ENCODE measurements at regions not wholly inside any gene's neighbourhood (a gene's known extent, or its start where the extent isn't known, plus 50 kb on each side); places are given as distances from the start of the nearest gene placed in this dataset.

DNA sequence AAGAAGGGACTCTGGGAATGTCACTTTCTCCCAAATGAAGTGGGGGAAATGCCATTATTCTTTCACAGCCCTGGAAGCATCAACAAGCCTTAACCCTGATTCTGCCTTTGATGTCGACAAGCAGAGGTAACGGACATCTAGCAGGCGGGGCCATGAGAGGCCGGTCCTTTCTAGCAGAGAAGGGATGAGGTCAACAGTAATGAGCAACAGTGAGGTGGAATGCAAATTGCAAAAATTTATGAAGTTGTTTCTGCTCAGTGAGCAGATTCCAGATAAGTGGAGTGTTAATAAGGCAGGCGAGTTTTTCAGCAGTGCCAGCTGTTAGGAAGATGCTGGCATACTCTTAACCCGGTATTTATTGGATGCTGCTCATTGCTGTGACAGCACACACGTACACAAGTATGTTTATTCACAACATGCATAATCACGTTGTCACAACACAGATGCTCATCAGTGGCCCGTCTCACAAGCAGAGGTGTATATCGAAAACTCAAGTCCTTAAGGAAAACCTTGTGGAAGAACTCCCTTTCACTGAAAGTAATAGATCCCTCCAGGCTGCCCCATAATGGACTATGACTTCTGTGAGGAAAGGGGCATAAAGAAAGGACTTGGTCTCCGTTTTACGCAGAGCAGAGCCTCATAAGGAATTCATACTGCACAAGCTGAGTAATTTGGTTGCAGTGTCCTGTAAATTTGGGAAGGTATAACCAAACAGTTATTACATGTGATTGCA, 329.0 kb downstream of the IGSF11 start:
- H3K36me3 ChIP-seq = no peaks in the 10 kb centered on the region
- no peak for DNase-seq
- TF ChIP-seq POLR2AphosphoS5 (IDR thresholded peaks at IDR 0.05) (no peak), POLR2A (IDR thresholded peaks at IDR 0.05) (no peak)
- TF ChIP-seq, protein P1, sequence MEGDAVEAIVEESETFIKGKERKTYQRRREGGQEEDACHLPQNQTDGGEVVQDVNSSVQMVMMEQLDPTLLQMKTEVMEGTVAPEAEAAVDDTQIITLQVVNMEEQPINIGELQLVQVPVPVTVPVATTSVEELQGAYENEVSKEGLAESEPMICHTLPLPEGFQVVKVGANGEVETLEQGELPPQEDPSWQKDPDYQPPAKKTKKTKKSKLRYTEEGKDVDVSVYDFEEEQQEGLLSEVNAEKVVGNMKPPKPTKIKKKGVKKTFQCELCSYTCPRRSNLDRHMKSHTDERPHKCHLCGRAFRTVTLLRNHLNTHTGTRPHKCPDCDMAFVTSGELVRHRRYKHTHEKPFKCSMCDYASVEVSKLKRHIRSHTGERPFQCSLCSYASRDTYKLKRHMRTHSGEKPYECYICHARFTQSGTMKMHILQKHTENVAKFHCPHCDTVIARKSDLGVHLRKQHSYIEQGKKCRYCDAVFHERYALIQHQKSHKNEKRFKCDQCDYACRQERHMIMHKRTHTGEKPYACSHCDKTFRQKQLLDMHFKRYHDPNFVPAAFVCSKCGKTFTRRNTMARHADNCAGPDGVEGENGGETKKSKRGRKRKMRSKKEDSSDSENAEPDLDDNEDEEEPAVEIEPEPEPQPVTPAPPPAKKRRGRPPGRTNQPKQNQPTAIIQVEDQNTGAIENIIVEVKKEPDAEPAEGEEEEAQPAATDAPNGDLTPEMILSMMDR (IDR thresholded peaks at IDR 0.05 in 8 of 11, conservative IDR thresholded peaks at IDR 0.05 in 3 of 11) = no peak
- intact Hi-C loops (cut with DNase I; ENCODE audit: low total_unique reads) = no loop called here
- no peak overlapping the region for H3K27ac ChIP-seq
- H3K9me3 ChIP-seq = no peaks in the 10 kb centered on the region
- H3K4me3 ChIP-seq = no peak overlapping the region
- H3K27me3 ChIP-seq (replicated peaks in 1 of 7) = no peaks in the 10 kb centered on the region
- WGBS, 5 donors = 72 to 80% (median 76%) methylated on average over 12 of the region's 12 CpGs
- H3K4me1 ChIP-seq = no peaks in the 10 kb centered on the region

- no peaks in the 10 kb centered on the region for H3K27me3 ChIP-seq (replicated peaks in 1 of 7)
- no peak overlapping the region for H3K4me3 ChIP-seq
- no peaks in the 10 kb centered on the region for H3K36me3 ChIP-seq
- DNase-seq = no peak
- no peak overlapping the region for H3K27ac ChIP-seq
- no peaks in the 10 kb centered on the region for H3K4me1 ChIP-seq
- TF ChIP-seq POLR2AphosphoS5 (IDR thresholded peaks at IDR 0.05) = no peak
- TF ChIP-seq, protein P1 (IDR thresholded peaks at IDR 0.05 in 8 of 11, conservative IDR thresholded peaks at IDR 0.05 in 3 of 11) = no peak
- no peak for TF ChIP-seq POLR2A (IDR thresholded peaks at IDR 0.05)
- H3K9me3 ChIP-seq = no peaks in the 10 kb centered on the region
- intact Hi-C loops (cut with DNase I; ENCODE audit: low total_unique reads) = no loop called here
Observed at GRCh38 chr3:118707991-118708390, 326.7 kb downstream of the IGSF11 start.

DNA sequence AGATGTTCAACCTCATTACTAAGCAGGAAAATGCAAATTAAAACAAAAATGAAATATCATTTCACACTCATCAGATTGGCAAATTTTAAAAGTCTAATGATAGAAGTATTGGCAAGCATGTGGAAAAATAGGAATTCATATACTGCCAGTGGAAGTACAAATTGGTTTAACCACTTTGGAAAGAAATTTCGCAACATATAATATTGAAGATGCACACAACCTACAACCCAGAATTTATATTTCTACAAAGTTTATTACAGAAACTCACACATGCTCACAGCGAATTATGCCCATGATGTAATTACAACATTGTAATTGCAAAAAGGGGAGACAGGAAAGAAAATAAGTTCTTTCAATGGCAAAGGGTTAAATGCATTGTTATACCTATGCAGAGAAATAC, 324.1 kb downstream of the IGSF11 start:
- DNase-seq = no peak
- 75 to 80% (median 79%) methylated on average over 2 of the region's 2 CpGs for WGBS, 5 donors
- Histone ChIP-seq H3K9me3 (no peaks in the 10 kb centered on the region), H3K27ac (no peak overlapping the region), H3K36me3 (no peaks in the 10 kb centered on the region), H3K27me3 (replicated peaks in 1 of 7) (no peaks in the 10 kb centered on the region), H3K4me1 (no peaks in the 10 kb centered on the region), H3K4me3 (no peak overlapping the region)
- intact Hi-C loops (cut with DNase I; ENCODE audit: low total_unique reads) = no loop called here
- TF ChIP-seq POLR2A (IDR thresholded peaks at IDR 0.05) (no peak), POLR2AphosphoS5 (IDR thresholded peaks at IDR 0.05) (no peak)
- TF ChIP-seq, protein P1 (IDR thresholded peaks at IDR 0.05 in 8 of 11, conservative IDR thresholded peaks at IDR 0.05 in 3 of 11) = no peak

DNA sequence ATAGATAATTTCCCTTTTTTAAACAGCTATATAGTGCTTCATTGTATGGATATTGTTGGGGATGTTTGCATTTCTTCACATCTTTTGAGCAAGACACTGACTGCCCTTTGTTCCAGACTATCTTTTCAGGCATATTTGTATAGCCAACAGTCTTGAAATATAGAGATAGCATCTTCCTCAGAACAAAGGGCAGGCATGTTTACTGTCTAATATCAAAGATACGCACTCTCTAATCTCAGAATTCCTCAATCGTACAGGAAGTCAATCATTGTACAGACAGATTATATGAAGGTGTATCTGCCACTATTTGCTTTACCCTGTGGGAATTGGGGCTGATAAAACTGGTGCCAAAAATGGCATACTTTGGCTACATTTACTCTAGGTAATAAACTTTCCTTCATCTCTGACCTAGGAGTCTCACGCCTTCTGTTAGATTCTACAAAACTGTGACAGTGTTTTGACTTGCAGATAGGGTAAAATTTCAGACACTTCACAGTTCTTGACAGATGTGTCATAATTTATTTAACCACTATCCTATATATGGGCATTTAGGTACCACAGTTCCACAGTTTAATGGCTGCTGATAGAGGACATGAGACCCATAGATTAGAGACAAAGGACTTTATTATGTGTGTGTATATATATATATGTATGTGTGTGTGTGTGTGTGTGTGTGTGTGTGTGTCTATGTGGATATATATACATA, 321.0 kb downstream of the IGSF11 start:
- H3K27ac ChIP-seq = no peak overlapping the region
- no peaks in the 10 kb centered on the region for H3K27me3 ChIP-seq (replicated peaks in 1 of 7)
- TF ChIP-seq POLR2AphosphoS5 (IDR thresholded peaks at IDR 0.05) (no peak), POLR2A (IDR thresholded peaks at IDR 0.05) (no peak)
- TF ChIP-seq, protein P1 (IDR thresholded peaks at IDR 0.05 in 8 of 11, conservative IDR thresholded peaks at IDR 0.05 in 3 of 11) = no peak
- H3K4me1 ChIP-seq = no peaks in the 10 kb centered on the region
- H3K36me3 ChIP-seq = no peaks in the 10 kb centered on the region
- intact Hi-C loops (cut with DNase I; ENCODE audit: low total_unique reads) = no loop called here
- no peak overlapping the region for H3K4me3 ChIP-seq
- no peak for DNase-seq
- H3K9me3 ChIP-seq = peaks cover 0 to 6% (median under 1%) of the 10 kb centered on the region in 8 donors
- 83 to 92% (median 83%) methylated on average over 3 of the region's 3 CpGs for WGBS, 5 donors

Data from spleen (tissue), 11 donors.